ENCODE measurements at regions not wholly inside any gene's neighbourhood (a gene's known extent, or its start where the extent isn't known, plus 50 kb on each side); places are given as distances from the start of the nearest gene placed in this dataset.

DNA sequence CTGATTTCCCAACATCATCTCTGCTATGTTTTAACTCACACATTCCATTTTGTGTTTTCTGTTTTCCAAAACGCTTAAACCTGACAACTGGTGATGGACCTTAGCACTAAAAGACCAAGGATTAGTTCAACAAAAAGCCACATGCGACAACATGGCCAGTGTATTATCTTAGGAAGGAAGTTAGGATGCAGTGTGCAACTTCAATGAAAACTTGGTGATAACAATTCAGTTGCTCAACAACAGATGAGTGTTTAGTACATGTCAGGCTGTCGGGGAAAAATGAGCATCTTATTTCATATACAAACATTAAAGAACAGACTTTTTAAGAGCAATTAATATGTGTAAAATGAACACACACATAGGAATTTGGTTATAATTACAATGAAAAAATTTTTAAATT, 780.0 kb downstream of the SEMA5A start:
- H3K36me3 ChIP-seq (ENCODE audit: control insufficient read depth in 2 of 2, insufficient read depth in 2 of 2, low read length in 1 of 2): no peaks in the 10 kb centered on the region
- H3K9me3 ChIP-seq (replicated peaks; ENCODE audit: control insufficient read depth, insufficient read depth, low read length): no peaks in the 10 kb centered on the region
- ChIA-PET POLR2A (no interaction called here), RAD21 (ENCODE audit: unreplicated experiment) (no interaction called here), SMC1A (ENCODE audit: uncharacterized antibody, unreplicated experiment) (no interaction called here), CTCF (no interaction called here)
- no peaks in the 10 kb centered on the region for H3K27me3 ChIP-seq (replicated peaks in 1 of 2; ENCODE audit: control insufficient read depth in 2 of 2, insufficient read depth in 2 of 2, low read length in 1 of 2)
- intact Hi-C loops (cut with micrococcal nuclease; ENCODE audit: unreplicated experiment) (no loop called here), in situ Hi-C loops (cut with MboI) (no loop called here)
- TF ChIP-seq HCFC1 (IDR thresholded peaks at IDR 0.05; ENCODE audit: low read length): no peak
- H3K27ac ChIP-seq (ENCODE audit: control insufficient read depth, insufficient read depth): no peak overlapping the region
- no peak for ATAC-seq
- H2AFZ ChIP-seq (ENCODE audit: control insufficient read depth, low read depth, low read length): no peak overlapping the region
- FAIRE-seq: no peak
- H3K4me1 ChIP-seq (ENCODE audit: control insufficient read depth, insufficient read depth, low read length): no peaks in the 10 kb centered on the region
- H3K9ac ChIP-seq (ENCODE audit: control insufficient read depth, insufficient read depth, low read length): no peak overlapping the region
- no peaks in the 10 kb centered on the region for H3K79me2 ChIP-seq (ENCODE audit: control insufficient read depth, insufficient read depth, low read length)
- BruUV-seq (replicated peaks): no TSS peak
- WGBS (ENCODE audit: insufficient coverage, insufficient replicate concordance, low lambda C conversion rate, missing lambda C conversion rate): 13% methylated on average over 3 of the region's 3 CpGs
- no peak overlapping the region for H3K4me3 ChIP-seq
- no peak for DNase-seq (ENCODE audit: low read depth, low spot score)
- no peaks in the 10 kb centered on the region; the same call in 1 of the 2 replicates for H4K20me1 ChIP-seq (ENCODE audit: control insufficient read depth, insufficient read depth)
- no peak overlapping the region for H3K4me2 ChIP-seq (ENCODE audit: control insufficient read depth, insufficient read depth)

DNA sequence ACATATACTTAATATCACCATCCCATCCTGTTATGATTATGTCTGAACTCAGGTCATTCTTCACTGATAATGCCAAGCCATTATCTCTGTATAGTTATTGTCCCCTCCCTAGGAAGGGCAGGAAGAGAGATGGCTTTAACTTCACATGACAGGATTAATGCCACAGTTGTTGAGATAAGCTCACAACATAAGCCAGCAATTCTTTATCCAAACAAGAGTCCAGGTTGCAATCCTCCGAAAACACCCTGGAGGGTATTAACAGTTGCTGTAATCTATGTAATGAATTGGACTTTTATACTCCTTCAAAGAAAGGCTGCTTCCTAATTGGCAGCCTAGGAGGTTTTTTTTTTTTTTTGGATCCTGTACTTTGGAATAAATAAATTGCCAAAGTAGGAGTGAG, 779.4 kb downstream of the SEMA5A start:
- no peaks in the 10 kb centered on the region for H3K9me3 ChIP-seq (replicated peaks; ENCODE audit: control insufficient read depth, insufficient read depth, low read length)
- no peaks in the 10 kb centered on the region for H3K4me1 ChIP-seq (ENCODE audit: control insufficient read depth, insufficient read depth, low read length)
- in situ Hi-C loops (cut with MboI) (no loop called here), intact Hi-C loops (cut with micrococcal nuclease; ENCODE audit: unreplicated experiment) (no loop called here)
- FAIRE-seq (no peak), DNase-seq (ENCODE audit: low read depth, low spot score) (no peak), ATAC-seq (no peak)
- no TSS peak for BruUV-seq (replicated peaks)
- no peaks in the 10 kb centered on the region for H3K79me2 ChIP-seq (ENCODE audit: control insufficient read depth, insufficient read depth, low read length)
- no peak overlapping the region for H3K27ac ChIP-seq (ENCODE audit: control insufficient read depth, insufficient read depth)
- POLR2A ChIA-PET: no interaction called here
- SMC1A ChIA-PET (ENCODE audit: uncharacterized antibody, unreplicated experiment): no interaction called here
- 100% methylated on average over 1 of the region's 1 CpG for WGBS (ENCODE audit: insufficient coverage, insufficient replicate concordance, low lambda C conversion rate, missing lambda C conversion rate)
- no peak overlapping the region for H3K4me2 ChIP-seq (ENCODE audit: control insufficient read depth, insufficient read depth)
- H3K9ac ChIP-seq (ENCODE audit: control insufficient read depth, insufficient read depth, low read length): no peak overlapping the region
- CTCF ChIA-PET: no interaction called here
- no peak for TF ChIP-seq POLR2A (IDR thresholded peaks at IDR 0.05; ENCODE audit: low read depth, low read length)
- TF ChIP-seq TBL1XR1 (IDR thresholded peaks at IDR 0.05; ENCODE audit: low read depth, low read length): no peak
- H2AFZ ChIP-seq (ENCODE audit: control insufficient read depth, low read depth, low read length): no peak overlapping the region
- no peaks in the 10 kb centered on the region for H3K27me3 ChIP-seq (replicated peaks in 1 of 2; ENCODE audit: control insufficient read depth in 2 of 2, insufficient read depth in 2 of 2, low read length in 1 of 2)
- no peak overlapping the region for H3K4me3 ChIP-seq
- H4K20me1 ChIP-seq (ENCODE audit: control insufficient read depth, insufficient read depth): no peaks in the 10 kb centered on the region; the same call in 1 of the 2 replicates
- RAD21 ChIA-PET (ENCODE audit: unreplicated experiment): no interaction called here
- H3K36me3 ChIP-seq (ENCODE audit: control insufficient read depth in 2 of 2, insufficient read depth in 2 of 2, low read length in 1 of 2): no peaks in the 10 kb centered on the region

All from GM12878 (cell line).